Astrocyte (in vitro differentiated cells and primary cell): ENCODE measurements at regions not wholly inside any gene's neighbourhood (a gene's known extent, or its start where the extent isn't known, plus 50 kb on each side); places are given as distances from the start of the nearest gene placed in this dataset.

ENCODE experiments used
- EZH2 ChIP-seq: IDR thresholded peaks from 2 replicates; pipeline ENCODE4 v1.6.1; 2012; ENCODE audit warnings: mild to moderate bottlenecking, low read length, inconsistent platforms; ENCODE audit not compliant: insufficient read depth
- TF ChIP-seq, protein P1 (sequence below): IDR thresholded peaks from 2 replicates; pipeline ENCODE4 v1.5.1; 2011; ENCODE audit warnings: low read depth, mild to moderate bottlenecking, inconsistent platforms, low read length, moderate library complexity; ENCODE audit not compliant: insufficient read depth

DNA sequence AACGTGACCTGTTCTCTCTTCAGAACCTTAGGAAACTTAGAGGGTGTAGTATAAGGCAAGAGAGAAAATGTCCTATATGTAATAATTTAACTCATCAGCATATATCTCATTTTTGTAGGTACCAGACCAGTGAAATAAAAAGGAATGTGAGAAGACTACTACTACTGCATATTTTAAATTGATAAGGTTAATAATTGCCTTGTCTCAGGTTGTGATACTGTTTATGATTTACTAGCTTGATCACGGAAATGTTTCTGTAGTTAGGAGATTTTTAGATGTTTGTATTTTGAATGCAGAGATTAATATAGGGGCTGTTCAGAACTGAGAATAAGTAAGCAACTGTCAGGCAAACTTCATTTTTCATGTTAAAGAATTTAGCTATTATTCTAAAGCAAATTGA lies 1563.4 kb downstream of the C4orf33 start:
- TF ChIP-seq EZH2 = no peak
- TF ChIP-seq, protein P1, sequence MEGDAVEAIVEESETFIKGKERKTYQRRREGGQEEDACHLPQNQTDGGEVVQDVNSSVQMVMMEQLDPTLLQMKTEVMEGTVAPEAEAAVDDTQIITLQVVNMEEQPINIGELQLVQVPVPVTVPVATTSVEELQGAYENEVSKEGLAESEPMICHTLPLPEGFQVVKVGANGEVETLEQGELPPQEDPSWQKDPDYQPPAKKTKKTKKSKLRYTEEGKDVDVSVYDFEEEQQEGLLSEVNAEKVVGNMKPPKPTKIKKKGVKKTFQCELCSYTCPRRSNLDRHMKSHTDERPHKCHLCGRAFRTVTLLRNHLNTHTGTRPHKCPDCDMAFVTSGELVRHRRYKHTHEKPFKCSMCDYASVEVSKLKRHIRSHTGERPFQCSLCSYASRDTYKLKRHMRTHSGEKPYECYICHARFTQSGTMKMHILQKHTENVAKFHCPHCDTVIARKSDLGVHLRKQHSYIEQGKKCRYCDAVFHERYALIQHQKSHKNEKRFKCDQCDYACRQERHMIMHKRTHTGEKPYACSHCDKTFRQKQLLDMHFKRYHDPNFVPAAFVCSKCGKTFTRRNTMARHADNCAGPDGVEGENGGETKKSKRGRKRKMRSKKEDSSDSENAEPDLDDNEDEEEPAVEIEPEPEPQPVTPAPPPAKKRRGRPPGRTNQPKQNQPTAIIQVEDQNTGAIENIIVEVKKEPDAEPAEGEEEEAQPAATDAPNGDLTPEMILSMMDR = no peak
